SK-N-SH treated with all-trans-retinoic acid at 6 μM for 48 hours (cell line): ENCODE measurements at regions not wholly inside any gene's neighbourhood (a gene's known extent, or its start where the extent isn't known, plus 50 kb on each side); places are given as distances from the start of the nearest gene placed in this dataset.

Experiments used
- ATAC-seq: fragments of 200-7000 bp; cut with Tn5 transposase; 3 replicates; pipeline ENCODE4 v1.9.1; 2020; ENCODE audit warnings: mild to moderate bottlenecking, moderate library complexity
- ARNTL ChIP-seq: fragments of 450-650 bp; formaldehyde crosslinking; IDR thresholded peaks from 2 replicates; pipeline ENCODE4 v1.5.0; 2020; ENCODE audit warnings: low read depth, mild to moderate bottlenecking, moderate library complexity, borderline replicate concordance
- BACH2 ChIP-seq: fragments of 250-450 bp; sonication (Bioruptor Pico); IDR thresholded peaks from 2 replicates; pipeline ENCODE4 v1.9.0; 2021; ENCODE audit warnings: mild to moderate bottlenecking, borderline replicate concordance
- CSDC2 ChIP-seq: fragments of 250-450 bp; sonication (Bioruptor Pico); IDR thresholded peaks from 2 replicates; pipeline ENCODE4 v1.5.0; 2020; ENCODE audit warnings: mild to moderate bottlenecking, moderate library complexity
- ESRRG ChIP-seq: fragments of 250-450 bp; sonication (Bioruptor Pico); IDR thresholded peaks from 2 replicates; pipeline ENCODE4 v1.6.1; 2021; ENCODE audit warnings: mild to moderate bottlenecking
- GLIS3 ChIP-seq: fragments of 250-450 bp; sonication (Bioruptor Pico); IDR thresholded peaks from 2 replicates; pipeline ENCODE4 v1.5.0; 2020; ENCODE audit warnings: mild to moderate bottlenecking, moderate library complexity
- ISL1 ChIP-seq: fragments of 250-450 bp; sonication (Bioruptor Pico); IDR thresholded peaks from 2 replicates; pipeline ENCODE4 v2.1.2; 2022; ENCODE audit warnings: mild to moderate bottlenecking, moderate library complexity
- OSR1 ChIP-seq: fragments of 250-450 bp; sonication (Bioruptor Pico); IDR thresholded peaks from 2 replicates; pipeline ENCODE4 v1.8.0; 2022; ENCODE audit warnings: moderate library complexity, mild to moderate bottlenecking, inconsistent platforms
- PPARA ChIP-seq: fragments of 250-450 bp; sonication (Bioruptor Pico); IDR thresholded peaks from 2 replicates; pipeline ENCODE4 v1.5.0; 2020; ENCODE audit warnings: mild to moderate bottlenecking, borderline replicate concordance
- RARB ChIP-seq: fragments of 250-450 bp; sonication (Bioruptor Pico); IDR thresholded peaks from 2 replicates; pipeline ENCODE4 v1.8.0; 2021; ENCODE audit warnings: mild to moderate bottlenecking, moderate library complexity
- SNAI2 ChIP-seq: fragments of 250-450 bp; sonication (Bioruptor Pico); IDR thresholded peaks from 2 replicates; pipeline ENCODE4 v1.5.0; 2020; ENCODE audit warnings: mild to moderate bottlenecking, moderate library complexity
- TCF4 ChIP-seq: fragments of 250-450 bp; sonication (Bioruptor Pico); IDR thresholded peaks from 2 replicates; pipeline ENCODE4 v1.8.0; 2021; ENCODE audit warnings: mild to moderate bottlenecking, moderate library complexity, borderline replicate concordance
- TOX ChIP-seq: fragments of 250-450 bp; sonication (Bioruptor Pico); IDR thresholded peaks from 2 replicates; pipeline ENCODE4 v1.8.0; 2021; ENCODE audit warnings: mild to moderate bottlenecking, moderate library complexity, borderline replicate concordance
- ZC3H10 ChIP-seq: fragments of 250-450 bp; sonication (Bioruptor Pico); IDR thresholded peaks from 2 replicates; pipeline ENCODE4 v1.5.1; 2021; ENCODE audit warnings: mild to moderate bottlenecking, moderate library complexity
- ZFP3 ChIP-seq: fragments of 250-450 bp; sonication (Bioruptor Pico); IDR thresholded peaks from 2 replicates; pipeline ENCODE4 v1.5.0; 2020; ENCODE audit warnings: mild to moderate bottlenecking, moderate library complexity
- ZFP30 ChIP-seq: fragments of 450-650 bp; formaldehyde crosslinking; IDR thresholded peaks from 2 replicates; pipeline ENCODE4 v1.5.0; 2022; ENCODE audit warnings: mild to moderate bottlenecking, moderate library complexity
- ZNF565 ChIP-seq: fragments of 450-650 bp; formaldehyde crosslinking; conservative IDR thresholded peaks from 2 replicates; pipeline ENCODE4 v1.5.0; 2020; ENCODE audit warnings: low read depth, mild to moderate bottlenecking, moderate library complexity
- ZNF70 ChIP-seq: fragments of 450-650 bp; formaldehyde crosslinking; IDR thresholded peaks from 2 replicates; pipeline ENCODE4 v1.5.0; 2020; ENCODE audit warnings: mild to moderate bottlenecking, moderate library complexity
- ZNF8 ChIP-seq: fragments of 450-650 bp; formaldehyde crosslinking; IDR thresholded peaks from 2 replicates; pipeline ENCODE4 v1.5.0; 2020; ENCODE audit warnings: mild to moderate bottlenecking, moderate library complexity
- TF ChIP-seq, protein P1 (sequence below): fragments of 250-450 bp; sonication (Bioruptor Pico); IDR thresholded peaks from 2 replicates; pipeline ENCODE4 v1.8.0; 2020; ENCODE audit warnings: mild to moderate bottlenecking, moderate library complexity, borderline replicate concordance
- TF ChIP-seq, protein P2 (sequence below): fragments of 250-450 bp; sonication (Bioruptor Pico); IDR thresholded peaks from 2 replicates; pipeline ENCODE4 v1.5.1; 2020; ENCODE audit warnings: low read depth, mild to moderate bottlenecking, moderate library complexity
- TF ChIP-seq, protein P3 (sequence below): fragments of 250-450 bp; sonication (Bioruptor Pico); IDR thresholded peaks from 2 replicates; pipeline ENCODE4 v1.8.0; 2021; ENCODE audit warnings: low read depth, mild to moderate bottlenecking, moderate library complexity, borderline replicate concordance
- TF ChIP-seq, protein P4 (sequence below): fragments of 250-450 bp; sonication (Bioruptor Pico); IDR thresholded peaks from 2 replicates; pipeline ENCODE4 v1.5.0; 2020; ENCODE audit warnings: mild to moderate bottlenecking, moderate library complexity

DNA sequence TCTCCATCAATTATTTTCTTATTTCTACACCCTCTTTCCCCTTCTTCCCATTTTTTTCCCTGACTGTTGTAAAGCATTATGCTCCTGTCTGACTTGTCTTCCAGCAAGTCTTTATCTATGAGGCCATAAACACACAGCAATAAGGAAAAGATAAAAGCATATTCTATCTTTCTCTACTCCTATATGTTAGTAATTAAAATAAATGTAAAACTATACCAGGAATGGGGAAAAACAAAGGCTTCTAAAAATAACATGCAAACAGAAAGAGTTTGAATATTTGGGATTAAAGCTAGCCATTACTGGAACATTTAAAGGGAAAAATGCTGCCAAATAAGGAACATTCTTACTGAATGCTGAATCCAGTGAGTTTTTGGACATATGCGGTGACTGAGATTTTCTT is 471.7 kb upstream of the HS3ST1 start:
- no peak for ATAC-seq

DNA sequence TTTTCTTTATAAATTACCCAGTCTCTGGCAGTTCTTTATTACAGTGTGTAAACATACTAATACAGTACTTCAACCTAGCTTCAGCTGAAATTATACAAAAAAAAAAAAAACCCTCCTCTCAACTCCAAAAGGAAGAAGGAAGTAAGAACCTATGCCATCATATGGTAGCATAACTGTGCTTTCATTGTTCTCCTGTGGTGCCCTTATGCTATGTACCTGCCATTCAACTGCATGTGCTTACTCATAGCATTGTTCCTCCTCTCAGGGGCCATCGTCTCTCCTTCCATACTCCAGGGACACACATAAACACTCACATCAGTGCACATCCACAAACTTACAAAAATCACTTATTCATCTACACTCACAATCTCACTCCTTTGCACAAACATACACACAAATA is 470.1 kb upstream of the HS3ST1 start:
- TF ChIP-seq ZFP3 (CRISPR knock-in tag) (no peak), ZC3H10 (CRISPR knock-in tag) (no peak), ESRRG (CRISPR knock-in tag) (no peak), ZNF70 (CRISPR knock-in tag) (no peak), SNAI2 (CRISPR knock-in tag) (no peak), ARNTL (CRISPR knock-in tag) (no peak), ZNF8 (no peak), BACH2 (CRISPR knock-in tag) (no peak), PPARA (no peak), CSDC2 (CRISPR knock-in tag) (no peak), ZFP30 (no peak)
- TF ChIP-seq, protein P1, sequence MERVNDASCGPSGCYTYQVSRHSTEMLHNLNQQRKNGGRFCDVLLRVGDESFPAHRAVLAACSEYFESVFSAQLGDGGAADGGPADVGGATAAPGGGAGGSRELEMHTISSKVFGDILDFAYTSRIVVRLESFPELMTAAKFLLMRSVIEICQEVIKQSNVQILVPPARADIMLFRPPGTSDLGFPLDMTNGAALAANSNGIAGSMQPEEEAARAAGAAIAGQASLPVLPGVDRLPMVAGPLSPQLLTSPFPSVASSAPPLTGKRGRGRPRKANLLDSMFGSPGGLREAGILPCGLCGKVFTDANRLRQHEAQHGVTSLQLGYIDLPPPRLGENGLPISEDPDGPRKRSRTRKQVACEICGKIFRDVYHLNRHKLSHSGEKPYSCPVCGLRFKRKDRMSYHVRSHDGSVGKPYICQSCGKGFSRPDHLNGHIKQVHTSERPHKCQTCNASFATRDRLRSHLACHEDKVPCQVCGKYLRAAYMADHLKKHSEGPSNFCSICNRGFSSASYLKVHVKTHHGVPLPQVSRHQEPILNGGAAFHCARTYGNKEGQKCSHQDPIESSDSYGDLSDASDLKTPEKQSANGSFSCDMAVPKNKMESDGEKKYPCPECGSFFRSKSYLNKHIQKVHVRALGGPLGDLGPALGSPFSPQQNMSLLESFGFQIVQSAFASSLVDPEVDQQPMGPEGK (CRISPR knock-in tag): no peak
- TF ChIP-seq, protein P2, sequence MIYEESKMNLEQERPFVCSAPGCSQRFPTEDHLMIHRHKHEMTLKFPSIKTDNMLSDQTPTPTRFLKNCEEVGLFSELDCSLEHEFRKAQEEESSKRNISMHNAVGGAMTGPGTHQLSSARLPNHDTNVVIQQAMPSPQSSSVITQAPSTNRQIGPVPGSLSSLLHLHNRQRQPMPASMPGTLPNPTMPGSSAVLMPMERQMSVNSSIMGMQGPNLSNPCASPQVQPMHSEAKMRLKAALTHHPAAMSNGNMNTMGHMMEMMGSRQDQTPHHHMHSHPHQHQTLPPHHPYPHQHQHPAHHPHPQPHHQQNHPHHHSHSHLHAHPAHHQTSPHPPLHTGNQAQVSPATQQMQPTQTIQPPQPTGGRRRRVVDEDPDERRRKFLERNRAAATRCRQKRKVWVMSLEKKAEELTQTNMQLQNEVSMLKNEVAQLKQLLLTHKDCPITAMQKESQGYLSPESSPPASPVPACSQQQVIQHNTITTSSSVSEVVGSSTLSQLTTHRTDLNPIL (CRISPR knock-in tag): no peak
- TF ChIP-seq, protein P3, sequence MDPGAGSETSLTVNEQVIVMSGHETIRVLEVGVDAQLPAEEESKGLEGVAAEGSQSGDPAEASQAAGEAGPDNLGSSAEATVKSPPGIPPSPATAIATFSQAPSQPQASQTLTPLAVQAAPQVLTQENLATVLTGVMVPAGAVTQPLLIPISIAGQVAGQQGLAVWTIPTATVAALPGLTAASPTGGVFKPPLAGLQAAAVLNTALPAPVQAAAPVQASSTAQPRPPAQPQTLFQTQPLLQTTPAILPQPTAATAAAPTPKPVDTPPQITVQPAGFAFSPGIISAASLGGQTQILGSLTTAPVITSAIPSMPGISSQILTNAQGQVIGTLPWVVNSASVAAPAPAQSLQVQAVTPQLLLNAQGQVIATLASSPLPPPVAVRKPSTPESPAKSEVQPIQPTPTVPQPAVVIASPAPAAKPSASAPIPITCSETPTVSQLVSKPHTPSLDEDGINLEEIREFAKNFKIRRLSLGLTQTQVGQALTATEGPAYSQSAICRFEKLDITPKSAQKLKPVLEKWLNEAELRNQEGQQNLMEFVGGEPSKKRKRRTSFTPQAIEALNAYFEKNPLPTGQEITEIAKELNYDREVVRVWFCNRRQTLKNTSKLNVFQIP: no peak
- ATAC-seq: no peak

More for the DNA sequence above, 471.7 kb upstream of the HS3ST1 start:
- no peak for TF ChIP-seq ZNF565 (CRISPR knock-in tag)
- TF ChIP-seq, protein P2 (CRISPR knock-in tag): no peak
- no peak for TF ChIP-seq ZC3H10 (CRISPR knock-in tag)
- TF ChIP-seq TOX (CRISPR knock-in tag): no peak
- TF ChIP-seq ZNF8: no peak
- no peak for TF ChIP-seq TCF4 (CRISPR knock-in tag)

DNA sequence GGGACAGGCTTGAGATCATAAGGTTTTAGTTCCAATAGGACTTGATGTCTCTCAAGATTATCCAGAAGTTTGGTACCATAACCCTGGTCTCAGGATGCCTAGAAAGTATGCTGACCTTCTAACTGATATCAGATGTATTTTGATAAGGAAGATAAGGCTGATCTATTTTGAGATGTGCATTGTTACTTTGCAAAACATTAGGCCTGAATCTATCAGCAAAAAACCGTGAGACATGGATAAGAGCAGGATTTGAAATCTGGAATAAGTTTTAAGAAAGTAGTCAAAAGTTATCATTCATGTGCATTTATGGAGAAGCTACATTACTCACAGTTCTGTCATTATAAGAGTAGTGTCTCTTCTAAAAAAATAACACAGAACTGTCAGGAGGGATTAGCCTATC is 467.1 kb upstream of the HS3ST1 start:
- no peak for ATAC-seq
- no peak for TF ChIP-seq ZFP30
- TF ChIP-seq, protein P2 (CRISPR knock-in tag): no peak
- TF ChIP-seq OSR1 (CRISPR knock-in tag): no peak
- TF ChIP-seq, protein P1 (CRISPR knock-in tag): no peak
- TF ChIP-seq TOX (CRISPR knock-in tag): no peak
- no peak for TF ChIP-seq ZFP3 (CRISPR knock-in tag)
- TF ChIP-seq, protein P4, sequence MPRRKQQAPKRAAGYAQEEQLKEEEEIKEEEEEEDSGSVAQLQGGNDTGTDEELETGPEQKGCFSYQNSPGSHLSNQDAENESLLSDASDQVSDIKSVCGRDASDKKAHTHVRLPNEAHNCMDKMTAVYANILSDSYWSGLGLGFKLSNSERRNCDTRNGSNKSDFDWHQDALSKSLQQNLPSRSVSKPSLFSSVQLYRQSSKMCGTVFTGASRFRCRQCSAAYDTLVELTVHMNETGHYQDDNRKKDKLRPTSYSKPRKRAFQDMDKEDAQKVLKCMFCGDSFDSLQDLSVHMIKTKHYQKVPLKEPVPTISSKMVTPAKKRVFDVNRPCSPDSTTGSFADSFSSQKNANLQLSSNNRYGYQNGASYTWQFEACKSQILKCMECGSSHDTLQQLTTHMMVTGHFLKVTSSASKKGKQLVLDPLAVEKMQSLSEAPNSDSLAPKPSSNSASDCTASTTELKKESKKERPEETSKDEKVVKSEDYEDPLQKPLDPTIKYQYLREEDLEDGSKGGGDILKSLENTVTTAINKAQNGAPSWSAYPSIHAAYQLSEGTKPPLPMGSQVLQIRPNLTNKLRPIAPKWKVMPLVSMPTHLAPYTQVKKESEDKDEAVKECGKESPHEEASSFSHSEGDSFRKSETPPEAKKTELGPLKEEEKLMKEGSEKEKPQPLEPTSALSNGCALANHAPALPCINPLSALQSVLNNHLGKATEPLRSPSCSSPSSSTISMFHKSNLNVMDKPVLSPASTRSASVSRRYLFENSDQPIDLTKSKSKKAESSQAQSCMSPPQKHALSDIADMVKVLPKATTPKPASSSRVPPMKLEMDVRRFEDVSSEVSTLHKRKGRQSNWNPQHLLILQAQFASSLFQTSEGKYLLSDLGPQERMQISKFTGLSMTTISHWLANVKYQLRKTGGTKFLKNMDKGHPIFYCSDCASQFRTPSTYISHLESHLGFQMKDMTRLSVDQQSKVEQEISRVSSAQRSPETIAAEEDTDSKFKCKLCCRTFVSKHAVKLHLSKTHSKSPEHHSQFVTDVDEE (CRISPR knock-in tag): no peak
- no peak for TF ChIP-seq ESRRG (CRISPR knock-in tag)
- no peak for TF ChIP-seq ISL1
- TF ChIP-seq GLIS3 (CRISPR knock-in tag): no peak
- no peak for TF ChIP-seq PPARA
- TF ChIP-seq SNAI2 (CRISPR knock-in tag): no peak
- no peak for TF ChIP-seq TCF4 (CRISPR knock-in tag)
- no peak for TF ChIP-seq RARB (CRISPR knock-in tag)
